ENCODE measurements at regions not wholly inside any gene's neighbourhood (a gene's known extent, or its start where the extent isn't known, plus 50 kb on each side); places are given as distances from the start of the nearest gene placed in this dataset.

DNA sequence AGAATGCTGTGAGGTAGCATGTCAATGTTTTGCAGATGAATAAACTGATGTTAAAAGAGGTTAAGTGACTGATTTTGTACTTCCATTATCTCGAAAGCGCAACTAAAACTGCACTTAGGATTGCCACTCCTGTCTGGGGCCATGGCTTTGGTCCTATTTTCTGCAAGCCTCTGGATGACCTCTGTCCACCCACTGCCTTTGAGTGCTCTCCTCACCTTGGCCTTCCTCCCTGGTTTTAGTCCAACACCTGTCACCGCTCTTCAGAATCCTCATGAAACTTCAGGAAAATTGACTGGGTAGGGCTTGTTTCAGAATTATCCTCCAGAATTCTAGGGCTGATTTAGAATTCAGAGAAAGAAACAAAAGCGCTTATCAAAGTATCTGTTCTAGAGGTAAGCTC, 51.1 kb upstream of the HNMT start:
- no peak for TF ChIP-seq POLR2AphosphoS5 (IDR thresholded peaks at IDR 0.05; ENCODE audit: borderline replicate concordance, low read depth, low read length)
- no peak for TF ChIP-seq EZH2 (IDR thresholded peaks at IDR 0.05)

All from SK-N-MC (cell line).